Activated naive CD4-positive, alpha-beta T cell treated with anti-CD3 and anti-CD28 coated beads, Interleukin-2, amount 10 ng/mL, durations not matched to agents 7 days and 5 days (primary cell): ENCODE measurements at regions not wholly inside any gene's neighbourhood (a gene's known extent, or its start where the extent isn't known, plus 50 kb on each side); places are given as distances from the start of the nearest gene placed in this dataset.
A peak's percentile ranks its signal among the peaks of the same experiment; 100 is the strongest.
"Not testable (repeated sequence)": the region's sequence is repeated elsewhere in the genome, so short reads cannot be mapped to it uniquely, and the experiment has no call there.

Experiments used
- CTCF ChIA-PET: fragments of 350-600 bp; sonication (Branson Sonifier 250); formaldehyde crosslinking; loops from one replicate; lab custom pipeline; 2021; ENCODE audit warnings: antibody characterized with exemption; lab: Charles Lee
- DNase-seq: peaks from one replicate; pipeline ENCODE4 v3.0.0-alpha.2; 2020
- H3K27ac Mint-ChIP-seq: one replicate; pipeline ENCODE4 v1.8.0; 2021; ENCODE audit warnings: mild to moderate bottlenecking, moderate library complexity, mixed read lengths
- H3K27me3 Mint-ChIP-seq: one replicate; pipeline ENCODE4 v1.8.0; 2021; ENCODE audit warnings: mild to moderate bottlenecking, mixed read lengths
- H3K36me3 Mint-ChIP-seq: one replicate; pipeline ENCODE4 v1.8.0; 2021; ENCODE audit warnings: mixed read lengths
- H3K4me1 Mint-ChIP-seq: one replicate; pipeline ENCODE4 v1.8.0; 2021; ENCODE audit warnings: mixed read lengths
- H3K4me3 Mint-ChIP-seq: one replicate; pipeline ENCODE4 v1.8.0; 2021; ENCODE audit warnings: mild to moderate bottlenecking, moderate library complexity, mixed read lengths
- H3K9me3 Mint-ChIP-seq: one replicate; pipeline ENCODE4 v1.8.0; 2021; ENCODE audit warnings: mixed read lengths

DNA sequence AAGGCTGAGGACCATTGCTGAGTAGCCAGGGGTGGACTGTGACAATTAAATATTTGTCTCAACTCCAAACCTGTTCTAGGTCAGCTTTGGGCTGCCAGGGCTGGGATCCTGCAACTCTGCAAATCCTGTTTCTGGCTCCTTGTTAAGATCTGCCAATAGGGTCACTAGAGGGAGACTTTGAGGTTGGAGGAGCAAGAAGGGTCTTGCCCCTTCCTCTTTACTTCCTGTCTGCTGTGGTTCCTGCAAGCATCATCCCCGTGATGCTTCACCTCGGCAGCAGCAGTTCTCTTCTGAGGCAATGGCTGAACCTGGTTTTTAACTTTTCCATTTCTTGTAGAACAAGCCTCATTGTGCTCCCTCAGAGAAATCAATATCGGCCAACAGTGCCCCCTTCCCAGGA is 124.6 kb downstream of the IRX5 start:
- Mint-ChIP-seq H3K9me3 (no peaks in the 10 kb centered on the region), H3K27ac (no peak overlapping the region), H3K4me1 (no peaks in the 10 kb centered on the region), H3K27me3 (peaks cover 41% of the 10 kb centered on the region), H3K4me3 (no peak overlapping the region), H3K36me3 (no peaks in the 10 kb centered on the region)
- CTCF ChIA-PET, result no interaction called here
- no peak for DNase-seq

- Mint-ChIP-seq H3K36me3 (no peaks in the 10 kb centered on the region), H3K9me3 (no peaks in the 10 kb centered on the region), H3K4me1 (no peaks in the 10 kb centered on the region), H3K27me3 (peaks cover 41% of the 10 kb centered on the region), H3K4me3 (no peak overlapping the region), H3K27ac (no peak overlapping the region)
- CTCF ChIA-PET, result no interaction called here
- DNase-seq, result peak; percentile 23
These were observed 126.1 kb downstream of the IRX5 start for GRCh38 chr16:55056585-55057401.

- no peak for DNase-seq
- H3K9me3 Mint-ChIP-seq, result no peaks in the 10 kb centered on the region
- H3K4me3 Mint-ChIP-seq, result no peak overlapping the region
- H3K36me3 Mint-ChIP-seq, result no peaks in the 10 kb centered on the region
- H3K27ac Mint-ChIP-seq, result no peak overlapping the region
- H3K4me1 Mint-ChIP-seq, result no peaks in the 10 kb centered on the region
- H3K27me3 Mint-ChIP-seq, result peaks cover 41% of the 10 kb centered on the region
- CTCF ChIA-PET, result no interaction called here
These were observed 127.2 kb downstream of the IRX5 start for GRCh38 chr16:55057866-55058265.

GRCh38 chr16:55058576-55058975 is 127.9 kb downstream of the IRX5 start:
- peaks cover 41% of the 10 kb centered on the region for H3K27me3 Mint-ChIP-seq
- no peak for DNase-seq
- no peaks in the 10 kb centered on the region for H3K4me1 Mint-ChIP-seq
- H3K4me3 Mint-ChIP-seq, result no peak overlapping the region
- no peak overlapping the region for H3K27ac Mint-ChIP-seq
- CTCF ChIA-PET, result no interaction called here
- H3K9me3 Mint-ChIP-seq, result no peaks in the 10 kb centered on the region
- no peaks in the 10 kb centered on the region for H3K36me3 Mint-ChIP-seq

DNA sequence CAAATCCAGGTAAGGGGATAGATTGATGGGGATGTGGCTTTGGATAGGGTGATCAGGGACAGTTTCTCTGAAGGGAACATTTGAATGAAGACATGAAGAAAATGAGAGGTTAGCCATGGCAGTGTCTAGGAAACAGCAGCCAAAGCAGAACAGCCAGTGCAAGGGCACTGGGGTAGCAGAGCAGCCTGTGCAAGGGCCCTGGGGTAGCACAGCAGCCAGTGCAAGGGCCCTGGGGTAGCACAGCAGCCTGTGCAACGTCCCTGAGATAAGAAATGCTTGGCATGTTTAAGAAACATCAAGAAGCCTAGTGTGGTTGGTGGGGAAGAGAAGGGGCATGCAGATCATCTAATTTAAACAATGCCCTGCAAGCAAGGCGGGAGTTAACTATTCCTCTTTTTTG is 128.5 kb downstream of the IRX5 start:
- Mint-ChIP-seq H3K4me3 (no peak overlapping the region), H3K27ac (no peak overlapping the region), H3K27me3 (peaks cover 41% of the 10 kb centered on the region)

GRCh38 chr16:55061126-55061525 is 130.5 kb downstream of the IRX5 start:
- Mint-ChIP-seq H3K4me3 (no peak overlapping the region), H3K9me3 (no peaks in the 10 kb centered on the region), H3K27me3 (peaks cover 28% of the 10 kb centered on the region), H3K27ac (no peak overlapping the region), H3K4me1 (no peaks in the 10 kb centered on the region), H3K36me3 (no peaks in the 10 kb centered on the region)
- DNase-seq, result no peak
- CTCF ChIA-PET, result no interaction called here

More for the DNA sequence above, 128.5 kb downstream of the IRX5 start:
- Mint-ChIP-seq H3K4me1 (no peaks in the 10 kb centered on the region), H3K36me3 (no peaks in the 10 kb centered on the region), H3K9me3 (no peaks in the 10 kb centered on the region)
- CTCF ChIA-PET, result no interaction called here
- DNase-seq, result no peak

DNA sequence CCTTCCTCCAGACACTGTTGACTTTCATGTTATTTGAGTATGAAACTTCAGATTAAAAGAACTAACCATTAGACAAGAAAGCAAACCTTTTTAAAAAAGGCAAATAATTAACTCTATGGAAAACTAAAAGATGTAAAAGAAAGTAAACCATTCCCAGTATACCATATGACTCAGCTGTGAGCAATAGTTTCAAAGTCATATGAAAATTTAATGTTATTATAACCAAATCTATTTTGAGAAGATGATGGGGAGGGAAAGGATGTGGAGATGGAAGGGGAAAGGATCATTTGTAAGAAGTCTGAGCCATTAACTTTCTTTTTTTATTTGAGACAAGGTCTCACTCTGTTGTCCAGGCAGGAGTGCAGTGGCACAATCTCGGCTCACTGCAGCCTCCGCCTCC is 131.8 kb downstream of the IRX5 start:
- Mint-ChIP-seq H3K9me3 (no peaks in the 10 kb centered on the region), H3K27ac (no peak overlapping the region), H3K36me3 (no peaks in the 10 kb centered on the region), H3K4me1 (no peaks in the 10 kb centered on the region), H3K4me3 (no peak overlapping the region), H3K27me3 (peaks cover 15% of the 10 kb centered on the region)
- DNase-seq, result no peak
- CTCF ChIA-PET, result no interaction called here

DNA sequence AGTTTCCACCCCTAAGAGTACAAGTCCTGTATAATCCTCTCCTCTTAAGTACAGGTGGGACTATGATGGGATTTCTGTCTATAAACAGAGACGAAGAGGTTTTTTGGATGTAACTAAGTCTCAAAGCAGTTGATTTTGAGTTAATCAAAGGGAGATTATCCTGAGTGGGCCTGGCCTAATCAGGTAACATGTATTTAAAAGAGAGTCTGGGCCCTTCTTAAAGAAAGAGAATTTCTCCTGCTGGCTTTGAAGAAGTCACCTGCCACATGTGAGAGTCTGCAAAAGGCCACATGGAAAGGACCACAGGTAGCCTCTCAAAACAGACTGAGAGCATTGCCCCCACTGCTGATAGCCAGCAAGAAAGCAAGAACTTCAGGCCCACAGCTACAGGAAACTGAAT is 142.3 kb downstream of the IRX5 start:
- no peaks in the 10 kb centered on the region for H3K27me3 Mint-ChIP-seq

DNA sequence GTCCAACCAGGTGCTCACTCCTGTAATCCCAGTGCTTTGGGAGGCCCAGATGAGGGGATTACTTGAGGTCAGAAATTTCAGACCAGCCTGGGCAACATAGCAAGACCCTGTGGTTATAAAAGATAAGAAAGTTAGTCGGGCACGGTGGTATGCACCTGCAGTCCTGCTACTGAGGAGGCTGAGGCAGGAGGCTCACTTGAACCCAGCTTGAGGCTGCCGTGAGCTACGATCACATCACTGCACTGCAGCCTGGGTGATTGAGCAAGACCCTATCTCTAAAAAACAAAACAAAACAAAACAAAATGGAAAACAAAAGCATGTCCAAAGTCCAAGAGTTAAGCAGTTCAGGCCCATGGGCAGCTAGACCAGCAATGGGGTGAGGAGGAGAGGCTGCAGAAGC is 143.2 kb downstream of the IRX5 start:
- no peaks in the 10 kb centered on the region for H3K36me3 Mint-ChIP-seq

More for the DNA sequence above, 142.3 kb downstream of the IRX5 start:
- DNase-seq, result no peak
- Mint-ChIP-seq H3K36me3 (no peaks in the 10 kb centered on the region), H3K4me3 (no peak overlapping the region), H3K4me1 (no peaks in the 10 kb centered on the region), H3K27ac (no peak overlapping the region), H3K9me3 (no peaks in the 10 kb centered on the region)
- CTCF ChIA-PET, result no interaction called here

GRCh38 chr16:55075208-55075607 is 144.5 kb downstream of the IRX5 start:
- CTCF ChIA-PET, H3K27ac Mint-ChIP-seq, H3K27me3 Mint-ChIP-seq, H3K9me3 Mint-ChIP-seq, H3K36me3 Mint-ChIP-seq, H3K4me1 Mint-ChIP-seq, DNase-seq, H3K4me3 Mint-ChIP-seq: not testable (repeated sequence)

More for the DNA sequence above, 143.2 kb downstream of the IRX5 start:
- H3K9me3 Mint-ChIP-seq, result no peaks in the 10 kb centered on the region
- no peaks in the 10 kb centered on the region for H3K27me3 Mint-ChIP-seq
- H3K4me3 Mint-ChIP-seq, result no peak overlapping the region
- no peak overlapping the region for H3K27ac Mint-ChIP-seq
- no peaks in the 10 kb centered on the region for H3K4me1 Mint-ChIP-seq
- DNase-seq, result no peak
- CTCF ChIA-PET, result no interaction called here

DNA sequence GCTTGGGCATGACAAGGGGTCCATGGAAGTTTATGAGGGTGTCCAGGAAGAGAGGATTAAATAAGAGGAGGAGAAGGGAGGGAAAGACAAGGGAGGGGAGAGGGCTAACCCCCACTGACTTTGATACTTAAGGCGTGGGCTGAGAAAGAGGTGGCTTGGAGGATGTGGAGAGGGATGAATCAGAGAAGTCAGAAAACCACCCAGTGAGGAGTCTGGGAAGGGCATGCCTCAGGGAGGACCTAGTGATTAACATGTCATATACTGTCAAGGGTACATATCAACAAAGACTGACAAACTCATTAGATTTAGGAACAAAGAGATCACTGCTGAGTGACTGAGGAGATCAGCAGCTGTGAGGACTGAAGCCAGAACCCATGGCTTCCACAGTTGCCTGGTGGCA is 145.4 kb downstream of the IRX5 start:
- CTCF ChIA-PET, result no interaction called here
- no peaks in the 10 kb centered on the region for H3K27me3 Mint-ChIP-seq

DNA sequence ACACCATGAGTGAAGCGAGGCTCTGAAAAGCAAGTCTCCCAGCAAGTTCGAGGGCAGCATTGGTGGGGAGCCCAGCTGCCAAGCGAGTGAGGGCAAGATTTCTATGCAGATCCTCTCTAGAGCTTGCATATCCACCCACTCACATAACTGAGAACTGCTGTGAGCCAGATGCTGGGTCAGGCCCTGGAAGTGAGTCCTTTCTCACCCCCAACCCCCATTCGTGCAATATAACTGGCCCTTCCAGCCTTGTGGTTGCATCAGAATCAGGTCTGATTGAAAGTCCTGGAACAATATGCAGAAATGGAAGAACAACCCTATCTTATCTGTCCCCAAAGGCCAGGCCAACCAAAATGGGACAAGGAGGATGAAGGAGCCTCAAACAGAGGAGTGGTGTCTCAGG is 146.6 kb downstream of the IRX5 start:
- no peaks in the 10 kb centered on the region for H3K27me3 Mint-ChIP-seq
- no peaks in the 10 kb centered on the region for H3K36me3 Mint-ChIP-seq
- no peak overlapping the region for H3K4me3 Mint-ChIP-seq
- CTCF ChIA-PET, result no interaction called here
- H3K27ac Mint-ChIP-seq, result no peak overlapping the region
- H3K9me3 Mint-ChIP-seq, result no peaks in the 10 kb centered on the region
- DNase-seq, result no peak
- no peaks in the 10 kb centered on the region for H3K4me1 Mint-ChIP-seq

More for the DNA sequence above, 145.4 kb downstream of the IRX5 start:
- no peak overlapping the region for H3K4me3 Mint-ChIP-seq
- no peak for DNase-seq
- no peaks in the 10 kb centered on the region for H3K4me1 Mint-ChIP-seq
- H3K27ac Mint-ChIP-seq, result no peak overlapping the region
- no peaks in the 10 kb centered on the region for H3K36me3 Mint-ChIP-seq
- no peaks in the 10 kb centered on the region for H3K9me3 Mint-ChIP-seq

DNA sequence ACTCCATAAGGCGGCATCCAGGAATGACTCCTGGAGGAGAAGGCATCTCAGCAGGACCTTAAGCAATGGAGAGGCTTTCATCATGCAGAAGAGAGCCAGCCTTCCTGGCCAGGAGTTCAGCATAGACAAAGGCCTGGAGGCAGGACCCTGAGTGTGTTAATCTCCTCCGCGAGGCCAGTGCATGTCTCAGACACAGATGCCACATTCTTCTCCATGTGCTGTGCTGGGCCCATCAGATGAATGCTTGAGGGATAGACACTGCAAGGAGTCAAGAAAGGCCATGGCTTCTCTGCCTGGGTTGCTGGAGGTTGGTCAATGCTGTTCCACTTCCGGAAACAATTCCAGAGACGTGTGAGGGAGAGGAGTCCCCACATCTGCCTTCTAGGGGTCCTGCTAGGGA is 147.5 kb downstream of the IRX5 start:
- H3K9me3 Mint-ChIP-seq, result no peaks in the 10 kb centered on the region
- no peak overlapping the region for H3K4me3 Mint-ChIP-seq
- no peaks in the 10 kb centered on the region for H3K27me3 Mint-ChIP-seq
- no peaks in the 10 kb centered on the region for H3K36me3 Mint-ChIP-seq
- CTCF ChIA-PET, result no interaction called here
- DNase-seq, result no peak
- no peak overlapping the region for H3K27ac Mint-ChIP-seq
- no peaks in the 10 kb centered on the region for H3K4me1 Mint-ChIP-seq

DNA sequence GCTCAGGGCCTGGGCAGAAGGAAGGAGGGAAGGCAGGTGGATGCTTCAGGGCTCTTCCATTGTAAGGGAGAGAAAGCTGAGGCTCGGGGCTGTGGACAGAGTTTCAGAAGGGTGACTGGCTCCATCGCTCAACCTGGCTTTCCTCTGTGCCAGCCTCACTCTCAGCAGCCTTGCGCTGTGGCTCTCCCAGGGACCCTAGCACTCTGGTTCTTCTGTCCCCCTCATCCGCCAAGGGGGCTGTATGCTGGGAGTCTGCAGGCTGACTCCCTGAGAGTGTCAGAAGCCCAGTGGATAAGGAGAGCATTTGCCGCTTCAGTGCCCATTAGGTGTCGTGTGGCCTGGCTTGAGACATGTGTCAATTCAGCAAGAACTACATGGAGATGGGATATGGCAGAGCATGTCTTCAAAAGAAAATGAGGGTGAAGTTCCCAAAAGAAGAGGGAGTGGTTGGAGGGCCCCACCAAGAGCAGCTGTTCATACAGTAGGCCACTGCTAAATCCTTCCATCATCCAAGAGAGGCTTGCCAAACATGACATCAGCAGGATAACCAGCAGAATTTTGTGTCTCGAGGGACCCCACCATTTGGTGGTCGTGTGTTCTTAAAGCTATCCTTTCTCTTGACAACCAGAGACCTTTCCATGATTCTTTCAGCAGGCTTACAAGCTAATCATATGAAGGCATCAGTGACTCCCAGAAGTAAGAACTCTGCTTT is 148.2 kb downstream of the IRX5 start:
- Mint-ChIP-seq H3K4me3 (no peak overlapping the region), H3K4me1 (no peaks in the 10 kb centered on the region), H3K36me3 (no peaks in the 10 kb centered on the region), H3K9me3 (no peaks in the 10 kb centered on the region), H3K27ac (no peak overlapping the region), H3K27me3 (no peaks in the 10 kb centered on the region)
- CTCF ChIA-PET, result no interaction called here
- DNase-seq, result no peak
